ENCODE measurements at regions not wholly inside any gene's neighbourhood (a gene's known extent, or its start where the extent isn't known, plus 50 kb on each side); places are given as distances from the start of the nearest gene placed in this dataset.

DNA sequence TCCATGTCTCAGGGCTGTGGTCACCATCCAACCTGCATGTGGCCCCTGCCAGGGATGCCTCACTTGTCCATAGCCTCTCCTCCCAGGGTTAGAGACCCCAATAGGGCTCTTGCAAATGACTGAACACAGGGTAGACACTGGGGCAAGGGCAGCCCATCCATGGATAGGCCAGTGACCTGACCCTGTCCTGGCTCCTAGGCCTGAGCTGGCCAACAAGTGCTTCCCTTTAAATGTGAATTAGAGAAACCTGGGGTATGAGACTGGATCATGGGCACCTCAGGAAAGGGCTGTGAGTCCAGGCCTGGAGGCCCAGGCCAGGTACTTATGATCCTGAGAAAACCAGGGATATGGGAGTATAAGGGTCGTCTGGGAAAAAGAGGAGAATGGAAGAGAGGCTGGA lies 64.5 kb downstream of the COPS8 start:
- no peak for DNase-seq

DNA sequence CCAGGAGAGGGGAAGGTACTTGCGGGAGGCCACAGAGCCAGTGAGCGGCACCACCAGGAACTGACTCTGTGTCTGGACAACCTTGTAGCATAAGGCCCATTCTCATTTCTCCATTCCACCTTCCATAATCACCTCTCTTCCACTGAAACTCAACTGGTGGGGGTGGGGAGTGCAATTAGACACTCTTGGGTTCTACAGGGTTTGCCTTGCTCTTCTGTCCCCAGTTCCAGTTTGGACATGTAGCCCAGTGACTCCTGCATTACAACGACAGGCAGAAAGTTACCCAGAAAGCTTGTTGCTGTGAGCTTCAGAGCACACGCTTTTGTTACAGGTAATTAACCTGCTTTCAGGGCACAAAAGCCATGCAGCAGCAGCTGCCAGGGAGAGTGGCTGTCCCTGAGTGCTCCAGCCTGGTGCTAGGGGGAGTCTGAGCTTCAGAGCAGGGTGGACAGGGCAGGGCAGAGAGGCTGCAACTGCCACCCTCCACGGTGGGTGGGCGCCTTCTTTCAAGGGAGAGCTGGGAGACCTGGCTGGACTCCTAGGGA lies 65.2 kb downstream of the COPS8 start:
- DNase-seq: no peak

DNA sequence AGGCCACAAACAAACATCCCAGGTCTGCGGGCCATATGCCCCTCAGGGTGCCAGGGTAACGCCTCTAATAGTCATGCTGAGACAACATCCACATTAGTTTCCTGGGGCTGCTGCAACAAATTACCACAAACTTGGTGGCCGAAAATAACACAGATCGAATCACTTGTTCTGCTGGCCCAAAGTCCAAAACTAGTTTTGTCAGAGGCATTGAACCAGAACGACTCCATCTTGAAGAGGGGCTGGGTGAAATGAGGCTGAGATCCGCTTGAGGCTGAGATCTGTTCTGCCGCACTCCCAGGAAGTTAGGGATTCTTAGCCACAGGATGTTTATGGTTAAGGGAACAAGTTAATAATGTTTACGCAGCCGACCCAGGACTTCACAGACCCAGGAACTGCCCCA lies 66.7 kb downstream of the COPS8 start:
- DNase-seq: no peak

DNA sequence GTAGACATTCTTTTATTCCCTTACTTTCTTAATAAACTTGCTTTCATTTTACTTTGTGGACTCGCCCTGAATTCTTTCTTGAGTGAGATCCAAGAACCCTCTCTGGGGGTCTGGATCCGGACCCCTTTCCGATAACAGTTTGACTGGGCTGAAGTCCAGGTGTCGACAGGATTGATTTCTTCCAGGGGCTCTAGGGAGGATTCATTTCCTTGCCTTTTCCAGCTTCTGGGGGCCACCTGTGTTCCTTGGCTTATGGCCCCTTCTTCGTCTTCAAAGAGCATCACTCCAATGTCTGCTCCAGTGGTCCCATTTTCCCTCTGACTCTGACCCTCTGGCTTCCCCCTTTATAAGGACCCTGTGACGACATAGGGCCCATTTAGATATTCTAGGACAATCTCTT lies 67.5 kb downstream of the COPS8 start:
- no peak for DNase-seq

DNA sequence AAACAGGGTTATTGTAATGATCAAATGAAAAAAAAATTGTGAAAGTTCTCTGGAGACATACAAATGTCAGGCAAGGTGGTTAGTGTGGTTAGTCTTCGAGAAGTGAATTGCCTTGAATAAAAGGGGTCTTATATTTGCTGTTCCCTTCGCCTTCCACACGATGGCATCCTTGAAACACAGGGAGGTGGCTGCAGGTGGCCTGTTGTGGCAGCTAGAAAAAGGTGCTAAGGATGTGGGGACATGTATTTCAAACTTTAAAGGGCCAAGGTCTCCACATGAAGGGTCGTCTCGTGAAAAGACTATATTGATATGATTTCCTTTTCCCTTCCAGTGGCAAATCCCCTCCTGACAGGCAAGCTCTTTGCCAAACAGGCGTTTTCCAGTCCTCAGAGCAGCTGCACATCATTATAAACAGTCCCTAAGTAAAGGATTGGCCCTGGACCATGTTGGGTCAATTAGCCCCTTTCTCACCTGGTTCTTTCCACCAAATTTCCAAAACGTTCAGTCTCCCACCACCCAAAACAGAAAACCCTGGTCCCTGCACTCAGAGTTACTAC lies 68.5 kb downstream of the COPS8 start:
- DNase-seq: peak; percentile 13

DNA sequence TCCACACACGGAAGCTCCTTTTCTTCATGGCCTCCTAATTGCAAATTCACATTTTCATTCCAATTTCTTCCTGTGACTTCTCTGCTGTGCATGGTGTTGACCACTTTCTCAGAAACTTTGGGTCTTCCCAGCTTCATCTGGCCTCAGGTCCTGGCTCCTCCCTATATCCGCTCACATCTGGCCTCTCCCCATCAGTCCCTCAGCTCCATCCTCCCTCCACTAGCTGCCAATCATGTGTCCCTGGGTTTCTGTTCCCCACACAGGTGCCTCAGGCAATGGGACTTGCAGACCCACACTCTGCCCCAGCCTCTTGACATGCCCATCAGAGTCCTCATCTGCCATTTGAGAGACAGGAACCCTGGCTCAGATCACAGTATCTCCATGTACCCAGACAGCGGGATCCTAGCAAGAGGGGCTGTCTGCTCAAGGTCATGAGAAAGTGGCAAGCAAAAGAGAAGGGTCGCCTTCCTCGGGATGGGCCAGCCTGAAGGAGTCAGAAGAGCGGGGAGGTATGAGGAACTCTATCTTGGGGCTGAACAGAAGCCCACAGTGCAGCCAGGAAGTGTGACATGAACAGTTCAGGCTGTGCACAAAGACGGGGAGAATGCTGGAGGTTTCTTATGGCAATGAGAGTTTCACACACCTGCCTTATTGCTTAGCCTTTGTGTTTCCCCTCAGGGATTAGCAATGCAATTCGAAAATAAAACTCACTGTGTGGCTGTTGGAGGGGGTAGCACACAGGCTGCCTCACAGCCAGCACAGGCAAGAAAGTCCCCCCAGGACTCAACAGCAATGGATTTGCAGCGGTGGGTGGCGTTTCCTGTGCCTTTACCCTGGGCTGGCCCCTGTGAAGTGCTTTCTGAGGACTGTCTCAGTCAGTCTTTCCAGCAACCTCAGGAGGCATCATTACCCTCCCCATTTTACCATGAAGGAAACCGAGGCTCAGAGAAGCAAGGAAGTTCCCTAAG lies 69.5 kb downstream of the COPS8 start:
- DNase-seq: peak; percentile 1

DNA sequence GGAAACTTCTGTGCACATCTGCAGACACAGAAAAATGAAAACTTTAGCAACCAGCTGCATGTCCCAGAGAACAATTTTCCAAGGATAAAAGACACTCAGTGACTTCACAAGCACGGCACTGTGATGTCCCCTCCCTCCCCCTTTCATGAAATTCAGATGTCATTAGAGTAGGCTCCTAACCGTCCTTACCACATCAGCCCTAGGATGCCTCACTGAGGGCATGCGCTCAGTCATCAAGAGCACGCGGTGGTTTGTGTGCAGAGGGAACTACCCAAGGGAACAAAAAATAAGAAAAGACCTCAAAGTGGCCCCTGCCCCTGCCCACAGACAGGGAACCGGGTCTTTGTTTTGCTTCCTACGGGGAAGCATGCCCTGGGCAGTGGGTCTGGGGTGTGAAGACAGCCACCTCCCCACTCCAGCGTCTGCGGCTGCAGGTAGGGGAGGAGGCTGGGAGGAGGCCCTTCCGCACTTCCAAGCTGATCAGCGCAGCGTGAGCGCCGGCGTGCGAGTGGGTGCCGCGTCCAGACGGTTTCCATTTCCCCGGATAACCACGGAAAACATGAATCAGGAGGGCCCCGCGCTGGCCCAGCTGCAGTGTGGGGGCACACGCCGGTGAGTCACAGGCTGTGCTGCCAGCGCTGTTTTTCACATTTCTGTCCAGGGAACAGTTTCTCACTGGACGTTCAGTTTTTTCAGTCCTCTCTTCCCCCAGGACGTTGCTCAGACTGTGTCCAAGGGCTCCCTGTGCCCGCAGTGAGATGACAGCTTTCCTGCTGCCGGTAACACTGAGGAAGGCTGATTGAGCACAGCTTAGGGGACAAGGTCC lies 70.6 kb downstream of the COPS8 start:
- peak; percentile 41 for DNase-seq

DNA sequence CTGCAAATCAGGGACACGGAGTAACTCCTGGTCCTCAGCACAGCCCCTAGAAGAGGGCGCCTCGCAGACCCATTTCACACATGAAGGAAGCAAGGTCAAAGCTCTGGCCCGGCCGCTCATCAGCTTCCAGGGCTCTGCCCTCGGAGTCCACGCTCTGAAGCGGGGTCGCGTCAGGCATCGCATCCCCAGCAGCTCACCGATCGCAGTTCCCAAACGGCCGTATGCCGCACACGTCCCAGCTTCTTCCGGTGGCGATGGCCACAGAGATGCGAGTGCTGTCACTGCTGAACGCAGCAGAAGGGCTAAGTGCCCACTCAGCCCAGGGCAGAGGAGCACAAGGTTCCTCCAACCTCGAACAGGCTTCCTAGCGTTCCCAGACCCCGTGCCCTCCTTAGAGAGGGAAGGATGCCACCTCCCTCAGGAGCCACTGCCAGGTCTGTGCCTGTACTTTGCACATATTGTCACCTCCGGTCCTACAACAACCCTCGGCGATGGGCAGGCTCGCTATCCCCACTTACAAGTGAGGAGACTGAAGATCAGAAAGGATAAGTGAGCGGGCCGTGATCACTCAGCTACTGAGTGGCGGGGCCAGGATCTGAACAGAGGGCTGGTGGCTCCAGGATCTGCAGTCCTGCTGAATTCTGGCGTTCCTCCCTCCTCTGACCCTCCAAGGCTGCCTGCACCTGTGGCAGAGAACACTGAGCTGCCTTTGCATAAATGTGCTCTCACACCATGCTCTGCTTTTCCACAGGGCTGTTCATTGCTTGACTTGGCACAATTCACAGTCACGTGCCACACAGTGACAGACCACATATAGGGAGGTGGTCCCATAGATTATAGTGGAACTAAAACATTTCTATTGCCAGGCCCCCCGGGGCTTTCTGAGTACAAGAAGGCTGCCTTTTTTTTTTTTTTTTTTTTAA lies 71.4 kb downstream of the COPS8 start:
- no peak for DNase-seq

DNA sequence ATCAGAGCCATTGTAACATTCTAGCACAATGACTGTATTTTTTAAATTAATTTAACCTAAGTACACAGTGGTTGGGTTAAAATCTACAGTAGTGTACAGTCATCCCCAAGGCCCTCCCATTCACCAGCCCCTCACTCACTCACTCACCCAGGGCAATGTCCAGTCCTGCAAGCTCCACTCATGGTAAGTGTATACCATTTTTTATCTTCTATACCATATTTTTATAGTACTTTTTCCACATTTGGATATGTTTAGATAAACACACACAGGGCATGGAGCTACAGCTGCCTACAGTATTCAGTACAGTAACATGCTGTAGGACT lies 72.1 kb downstream of the COPS8 start:
- DNase-seq: no peak

DNA sequence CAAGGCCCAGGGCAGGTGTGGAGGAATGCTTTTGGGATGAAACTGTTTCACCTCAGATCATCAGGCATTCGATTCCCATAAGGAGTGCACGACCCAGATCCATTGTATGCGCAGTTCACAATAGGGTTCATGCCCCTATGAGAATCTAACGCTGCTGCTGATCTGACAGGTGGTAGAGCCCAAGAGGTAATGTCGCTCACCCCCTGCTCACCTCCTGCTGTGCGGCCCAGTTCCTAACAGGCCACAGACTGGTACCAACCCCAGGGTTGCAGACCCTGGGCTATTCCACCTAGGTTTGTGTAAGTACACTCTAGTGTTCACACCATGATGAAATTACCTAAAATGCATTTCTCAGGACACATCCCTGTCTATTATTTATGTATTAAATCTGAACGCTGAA lies 72.5 kb downstream of the COPS8 start:
- DNase-seq: no peak

DNA sequence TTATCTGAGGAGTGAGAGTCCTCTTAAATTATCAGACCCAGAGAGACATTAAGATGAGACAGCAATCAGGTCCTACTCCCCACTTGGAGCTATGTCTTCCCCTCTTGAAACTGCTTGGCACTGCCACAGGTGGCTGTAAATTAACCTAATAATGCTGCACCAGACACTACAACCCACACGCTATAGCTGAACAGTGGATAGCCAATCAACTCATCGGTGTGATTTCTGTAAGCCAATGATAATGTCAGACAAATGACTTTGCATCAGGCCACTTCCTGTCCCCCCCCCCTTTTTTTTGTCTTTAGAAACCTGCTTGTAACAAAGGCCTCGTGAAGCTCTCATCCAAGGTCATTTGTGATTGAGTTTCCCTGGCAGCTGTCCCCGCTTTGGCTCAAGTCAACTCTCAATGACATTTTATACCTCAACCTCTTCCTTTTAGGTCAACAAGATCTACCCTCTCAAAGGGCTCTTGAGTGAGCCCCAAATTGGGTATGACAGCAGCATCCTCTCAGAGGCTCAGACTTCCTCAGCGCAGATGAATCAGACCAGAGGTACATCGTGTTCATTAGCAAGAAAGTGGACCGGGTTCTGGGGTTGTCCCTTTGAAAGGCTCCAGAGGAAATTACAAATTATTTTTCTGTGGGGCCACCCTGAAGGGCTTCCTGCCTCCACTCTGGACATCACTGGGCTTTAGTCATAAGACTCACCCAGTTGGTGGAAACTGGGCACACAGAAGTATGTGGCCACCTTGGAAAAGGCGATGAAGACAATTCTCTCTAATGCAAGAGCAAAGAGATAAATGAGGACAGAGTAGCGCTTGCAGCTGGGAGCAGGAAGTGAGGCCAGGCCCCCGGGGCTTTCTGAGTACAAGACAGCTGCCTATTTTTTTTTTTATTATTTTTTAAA lies 73.6 kb downstream of the COPS8 start:
- DNase-seq: no peak

DNA sequence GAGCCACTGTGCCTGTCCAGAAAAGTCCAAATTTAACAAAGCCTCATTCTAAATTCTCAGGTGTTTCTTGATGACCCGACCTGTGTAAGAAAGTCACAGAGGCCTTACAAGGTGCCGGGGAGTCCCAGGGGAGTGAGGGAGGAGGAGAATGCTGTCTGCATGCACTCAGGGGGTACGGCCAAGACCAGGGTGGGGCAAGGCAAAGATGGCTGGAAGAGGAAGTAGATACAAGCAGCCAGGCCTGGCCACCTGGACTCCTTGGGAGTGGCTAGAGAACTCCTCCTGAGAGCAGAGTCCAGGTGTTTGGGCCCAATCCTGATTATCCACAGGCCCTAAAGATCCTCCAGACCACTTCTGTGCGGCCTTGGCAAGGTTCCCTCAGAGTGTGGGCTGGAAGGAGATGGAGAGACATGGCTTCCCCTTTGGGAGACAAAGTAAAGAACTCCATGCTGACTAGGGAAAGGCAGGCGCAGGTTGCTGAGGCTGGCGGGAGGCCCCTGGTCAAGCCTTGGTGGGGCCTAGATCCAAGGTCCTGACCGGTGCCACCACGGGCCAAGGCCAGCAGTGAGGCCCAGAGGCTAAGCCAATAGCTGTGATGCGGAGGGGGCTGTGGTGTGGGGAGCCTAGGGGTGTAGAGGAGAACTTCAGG lies 74.7 kb downstream of the COPS8 start:
- DNase-seq: no peak

DNA sequence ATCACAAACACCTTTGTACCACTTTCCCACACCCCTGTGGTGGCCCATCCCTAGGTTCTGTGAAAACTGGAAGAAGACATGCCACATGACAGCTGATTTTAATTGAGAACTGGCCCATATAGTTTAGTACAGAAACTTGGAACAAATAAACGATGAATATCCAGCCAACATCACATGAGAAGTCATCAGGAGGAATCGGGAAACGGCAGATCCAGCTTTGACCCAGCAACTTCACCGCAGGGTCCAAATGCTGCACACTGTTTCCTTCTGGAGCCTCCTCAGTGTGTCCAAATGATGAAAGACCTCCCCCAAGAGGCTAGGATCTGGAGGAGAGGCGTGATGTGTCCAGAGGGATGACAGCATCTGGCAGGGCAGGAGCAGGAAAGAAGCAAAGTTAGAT lies 75.5 kb downstream of the COPS8 start:
- no peak for DNase-seq

DNA sequence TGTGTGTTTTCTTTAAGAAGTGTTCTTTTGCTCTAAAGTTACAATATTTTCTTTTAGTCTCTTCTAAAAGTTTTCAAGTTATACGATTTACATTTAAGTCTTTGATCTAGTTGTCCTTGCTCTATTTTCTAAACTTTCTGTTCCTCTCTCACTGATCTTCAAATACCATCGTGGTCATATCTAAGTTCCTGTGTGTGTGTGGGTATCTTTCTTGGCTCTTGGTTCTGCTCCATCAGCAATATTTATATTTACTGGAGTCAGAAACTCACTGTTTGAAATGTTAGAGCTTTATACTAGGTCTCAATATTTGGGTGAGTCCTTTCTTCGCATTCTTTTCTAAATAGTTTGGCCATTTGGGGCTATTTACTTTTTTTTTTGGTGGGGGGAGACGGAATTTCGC lies 77.3 kb downstream of the COPS8 start:
- no peak for DNase-seq

DNA sequence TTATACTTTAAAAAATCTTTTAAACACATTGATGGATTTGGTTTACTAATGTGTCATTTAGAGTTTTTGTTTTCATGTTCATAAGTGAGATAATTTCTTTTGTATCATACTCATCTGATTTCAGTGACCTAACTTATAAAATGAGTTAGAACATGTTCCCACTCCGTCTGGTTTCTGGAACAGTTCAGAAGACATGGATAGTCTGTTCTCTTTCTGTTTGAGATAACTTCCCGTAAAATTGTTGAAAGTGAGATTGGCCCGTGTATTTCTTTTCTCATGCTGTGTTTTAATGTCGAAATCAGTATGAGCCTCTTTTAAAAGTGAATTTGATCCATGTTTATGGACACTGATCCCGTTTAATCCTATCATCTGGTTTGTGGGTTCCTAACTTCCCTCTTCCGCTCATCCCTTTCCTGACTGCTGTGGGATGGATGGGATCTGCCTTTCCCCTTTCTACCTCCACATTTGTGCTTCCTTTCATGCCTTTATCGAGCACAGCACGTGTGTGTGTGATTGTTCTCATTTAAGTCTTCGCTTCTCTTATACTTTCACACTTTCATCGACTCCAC lies 78.9 kb downstream of the COPS8 start:
- no peak for DNase-seq

DNA sequence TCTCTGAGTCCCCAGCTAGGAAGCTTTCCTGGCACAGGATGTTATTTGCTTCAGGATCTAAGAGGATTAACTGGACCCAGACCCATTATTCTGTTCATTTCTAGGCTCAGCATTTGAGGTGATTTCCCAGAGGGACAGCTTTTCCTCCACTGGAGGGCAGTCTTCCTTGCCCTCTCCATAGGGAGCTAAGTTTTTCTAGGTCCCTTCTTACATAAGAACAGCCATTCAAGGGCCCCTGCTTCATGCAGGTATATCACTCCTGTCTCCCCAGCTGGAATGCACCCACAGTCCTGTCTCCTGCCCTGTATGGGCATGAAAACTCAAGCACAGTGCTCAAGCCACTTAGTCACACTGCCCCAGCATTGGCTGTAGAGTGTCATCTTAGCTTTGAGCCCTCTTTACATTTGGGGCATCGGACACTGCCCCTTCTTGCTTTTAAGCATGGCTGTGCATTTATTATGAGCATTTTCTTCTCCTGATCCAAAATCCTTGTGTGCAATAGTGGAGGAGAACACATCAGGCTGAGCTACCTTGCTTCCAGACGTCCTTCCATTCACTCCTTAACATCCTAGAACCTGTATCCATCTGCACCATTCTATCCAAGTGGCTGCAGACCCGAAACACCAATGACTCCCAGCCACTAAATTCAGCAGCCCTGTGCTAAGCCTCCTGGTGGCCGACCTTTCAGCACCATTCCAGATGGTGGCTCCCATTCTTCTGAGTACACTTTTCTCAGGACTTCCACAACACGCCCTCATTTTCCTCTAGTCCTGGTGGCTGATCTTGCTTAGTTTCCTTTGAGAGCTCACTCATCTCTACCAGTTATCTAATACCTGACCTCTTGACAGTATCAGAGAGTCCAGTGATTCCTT lies 80.0 kb downstream of the COPS8 start:
- no peak for DNase-seq

DNA sequence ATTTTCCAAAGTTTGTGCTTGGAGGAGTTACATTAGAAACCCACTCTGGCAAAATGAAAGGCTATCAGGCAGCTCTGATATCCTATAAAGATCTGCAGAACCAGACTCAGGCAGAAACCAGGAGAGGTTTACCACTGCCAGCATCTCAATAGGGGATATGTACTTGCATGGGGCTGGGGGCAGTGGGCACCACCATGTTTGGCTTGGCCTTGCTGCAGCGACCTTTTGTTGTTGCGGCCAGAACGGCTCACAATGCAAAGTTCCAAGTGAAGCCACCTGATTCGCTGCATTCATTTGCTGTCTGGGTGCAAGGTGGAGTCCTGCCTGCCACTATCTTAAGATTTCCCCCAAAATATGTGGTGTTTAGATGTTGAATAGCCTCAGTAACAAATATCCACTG lies 81.3 kb downstream of the COPS8 start:
- no peak for DNase-seq

DNA sequence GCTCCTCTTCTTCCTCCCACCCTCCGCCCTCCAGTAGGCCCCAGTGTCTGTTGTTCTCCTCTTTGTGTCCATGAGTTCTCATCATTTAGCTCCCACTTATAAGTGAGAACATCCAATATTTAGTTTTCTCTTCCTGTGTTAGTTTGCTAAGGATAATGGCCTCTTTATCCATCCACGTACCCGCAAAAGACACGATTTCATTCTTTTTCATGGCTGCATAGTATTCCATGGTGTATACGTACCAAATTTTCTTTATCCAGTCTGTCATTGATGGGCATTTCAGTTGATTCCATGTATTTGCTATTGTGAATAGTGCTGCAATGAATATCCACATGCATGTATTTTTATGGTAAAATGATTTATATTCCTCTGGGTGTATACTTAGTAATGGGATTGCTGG lies 82.2 kb downstream of the COPS8 start:
- DNase-seq: no peak

DNA sequence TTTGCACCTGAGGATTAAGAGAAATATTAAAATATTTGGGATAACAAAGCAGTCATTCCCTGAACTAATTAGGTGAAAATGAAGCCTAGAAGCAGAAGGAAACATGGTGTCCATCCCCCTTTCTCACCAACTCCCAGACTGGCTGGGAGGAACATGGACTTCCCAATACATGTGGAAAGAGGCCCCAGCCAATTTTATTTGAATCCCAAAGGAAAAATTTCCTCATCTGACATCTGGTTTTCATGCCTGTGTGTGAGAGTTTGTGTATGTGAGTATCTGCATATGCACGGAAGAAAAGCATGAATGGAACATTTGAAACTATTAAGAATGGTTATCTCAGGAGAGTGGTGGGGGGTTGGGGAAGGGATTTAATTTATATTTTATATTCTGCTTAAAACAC lies 84.3 kb downstream of the COPS8 start:
- DNase-seq: no peak

Data from stimulated activated naive CD4-positive, alpha-beta T cell treated with Interleukin-2 at 50 U/mL for 16 hours (primary cell).